ENCODE measurements at regions not wholly inside any gene's neighbourhood (a gene's known extent, or its start where the extent isn't known, plus 50 kb on each side); places are given as distances from the start of the nearest gene placed in this dataset.

GRCh38 chr12:114741940-114742339 is 58.0 kb upstream of the TBX3 start:
- H3K79me1 ChIP-seq (ENCODE audit: low read depth, low read length): no peaks in the 10 kb centered on the region
- H4K91ac ChIP-seq (replicated peaks; ENCODE audit: insufficient read length, low read length): peak overlapping the region; percentile 15
- H3K79me2 ChIP-seq (ENCODE audit: control insufficient read depth in 1 of 2, insufficient read depth in 2 of 2, low read length in 2 of 2): no peaks in the 10 kb centered on the region
- H3K23ac ChIP-seq (ENCODE audit: insufficient read length): no peak overlapping the region
- no peak overlapping the region for H4K8ac ChIP-seq (ENCODE audit: extremely low read depth, insufficient read depth, low read length)
- H3K9me3 ChIP-seq (ENCODE audit: insufficient read depth in 2 of 2, low read depth in 1 of 2, low read length in 1 of 2): no peaks in the 10 kb centered on the region
- H3K27ac ChIP-seq (ENCODE audit: low read depth, low read length): no peak overlapping the region
- H3K36me3 ChIP-seq (ENCODE audit: control insufficient read depth in 2 of 4, insufficient read depth in 4 of 4, low read length in 3 of 4): no peaks in the 10 kb centered on the region
- H3K14ac ChIP-seq (ENCODE audit: insufficient read length): no peak overlapping the region
- H3K4me2 ChIP-seq (ENCODE audit: insufficient read depth in 1 of 2, low read depth in 2 of 2, low read length in 2 of 2): no peak overlapping the region
- FAIRE-seq (no peak), DNase-seq (ENCODE audit: low read depth in 1 of 2, low spot score in 2 of 2) (no peak)
- peaks cover 0 to 7% (median 0%) of the 10 kb centered on the region in 4 experiments; a peak in 2 of 7 replicates for H3K4me1 ChIP-seq (replicated peaks in 1 of 4; ENCODE audit: control insufficient read depth in 3 of 4, insufficient read depth in 4 of 4, low read length in 3 of 4)
- ChIA-PET POLR2A (ENCODE audit: partially characterized antibody) (no interaction called here), CTCF (ENCODE audit: partially characterized antibody) (interaction anchor here (0.7 to 1.2 kb wide), 4 partner anchors 15 to 1017 kb away, joined by 3 read pairs; no protein-coding TSS in a partner anchor)
- 96% methylated on average over 4 of the region's 4 CpGs; no CpG with 5 or more reads in 1 of the 2 experiments for WGBS, 2 experiments (ENCODE audit: extremely low coverage in 1 of 2, insufficient coverage in 1 of 2, insufficient read length in 1 of 2, insufficient replicate concordance in 2 of 2, low coverage in 1 of 2, low lambda C conversion rate in 2 of 2, missing lambda C conversion rate in 1 of 2)
- H2BK120ac ChIP-seq (replicated peaks; ENCODE audit: low read depth, low read length): no peak overlapping the region
- H4K5ac ChIP-seq (ENCODE audit: insufficient read length, low read depth, low read length): no peak overlapping the region
- H3K18ac ChIP-seq (ENCODE audit: extremely low read depth, low read length): no peak overlapping the region
- peaks cover 0 to 7% (median 5%) of the 10 kb centered on the region in 4 experiments; a peak in 5 of 7 replicates for H3K27me3 ChIP-seq (replicated peaks in 1 of 4; ENCODE audit: control insufficient read depth in 3 of 4, extremely low read depth in 1 of 4, insufficient read depth in 3 of 4, low read length in 3 of 4)
- no peak overlapping the region for H2AK5ac ChIP-seq (ENCODE audit: low read depth, low read length)
- no peak overlapping the region for H3K4me3 ChIP-seq (ENCODE audit: extremely low read depth in 1 of 4, insufficient read depth in 2 of 4, low read depth in 3 of 4, low read length in 4 of 4)
- H3K56ac ChIP-seq (replicated peaks; ENCODE audit: insufficient read length, low read depth, low read length): no peak overlapping the region
- H3K4ac ChIP-seq (replicated peaks; ENCODE audit: insufficient read length, low read depth, low read length): no peak overlapping the region
- no peaks in the 10 kb centered on the region; the same call in 1 of the 2 replicates for H3K23me2 ChIP-seq (ENCODE audit: low read depth, low read length)
- no peak overlapping the region for H2BK20ac ChIP-seq (ENCODE audit: low read length)
- H2BK12ac ChIP-seq (ENCODE audit: low read depth, low read length): no peak overlapping the region
- H2BK5ac ChIP-seq (ENCODE audit: low read depth, low read length): no peak overlapping the region
- H2AFZ ChIP-seq (ENCODE audit: low read length): no peak overlapping the region
- H2BK15ac ChIP-seq (ENCODE audit: low read length): no peak overlapping the region
- H4K20me1 ChIP-seq (replicated peaks in 1 of 2; ENCODE audit: control insufficient read depth in 1 of 2, insufficient read depth in 2 of 2, low read length in 2 of 2): no peaks in the 10 kb centered on the region
- no peak overlapping the region for H3K9ac ChIP-seq (replicated peaks in 1 of 4; ENCODE audit: extremely low read depth in 1 of 4, low read depth in 3 of 4, low read length in 3 of 4)

All from H1 (cell line).